Activated CD8-positive, alpha-beta T cell treated with anti-CD3 and anti-CD28 coated beads for 36 hours (primary cell): ENCODE measurements at regions not wholly inside any gene's neighbourhood (a gene's known extent, or its start where the extent isn't known, plus 50 kb on each side); places are given as distances from the start of the nearest gene placed in this dataset.

Experiments
- ATAC-seq: fragments of 200-7000 bp; cut with Tn5 transposase; one replicate; pipeline ENCODE4 v1.10.0; 2021; ENCODE audit warnings: mild to moderate bottlenecking, moderate library complexity
- CTCF ChIA-PET: fragments of 350-600 bp; sonication (Branson Sonifier 250); formaldehyde crosslinking; loops from one replicate; lab custom pipeline; 2021; ENCODE audit warnings: antibody characterized with exemption; lab: Charles Lee
- POLR2A ChIA-PET: fragments of 350-600 bp; sonication (Branson Sonifier 250); formaldehyde crosslinking; loops from one replicate; lab custom pipeline; 2021; ENCODE audit warnings: antibody characterized with exemption; lab: Charles Lee
- DNase-seq: peaks from one replicate; pipeline ENCODE4 v3.0.0-alpha.2; 2020
- H3K27ac Mint-ChIP-seq: one replicate; pipeline ENCODE4 v1.8.0; 2021; ENCODE audit warnings: mild to moderate bottlenecking, mixed read lengths
- H3K27me3 Mint-ChIP-seq: one replicate; pipeline ENCODE4 v1.8.0; 2021; ENCODE audit warnings: mixed read lengths
- H3K36me3 Mint-ChIP-seq: one replicate; pipeline ENCODE4 v1.8.0; 2021; ENCODE audit warnings: low read depth, mixed read lengths
- H3K4me1 Mint-ChIP-seq: one replicate; pipeline ENCODE4 v1.8.0; 2021; ENCODE audit warnings: low read depth, mixed read lengths
- H3K4me3 Mint-ChIP-seq: one replicate; pipeline ENCODE4 v1.8.0; 2021; ENCODE audit warnings: mild to moderate bottlenecking, moderate library complexity, mixed read lengths
- H3K9me3 Mint-ChIP-seq: one replicate; pipeline ENCODE4 v1.8.0; 2021; ENCODE audit warnings: mixed read lengths
- intact Hi-C: fragments of 100-400 bp; cut with micrococcal nuclease; formaldehyde crosslinking; loops from one replicate; pipeline ENCODE4 v1.10.0; 2022
- TF ChIP-seq, protein P1 (sequence below): fragments of 200-600 bp; IDR thresholded peaks from one replicate; pipeline ENCODE4 v1.8.0; 2022; ENCODE audit warnings: antibody characterized with exemption, mild to moderate bottlenecking

DNA sequence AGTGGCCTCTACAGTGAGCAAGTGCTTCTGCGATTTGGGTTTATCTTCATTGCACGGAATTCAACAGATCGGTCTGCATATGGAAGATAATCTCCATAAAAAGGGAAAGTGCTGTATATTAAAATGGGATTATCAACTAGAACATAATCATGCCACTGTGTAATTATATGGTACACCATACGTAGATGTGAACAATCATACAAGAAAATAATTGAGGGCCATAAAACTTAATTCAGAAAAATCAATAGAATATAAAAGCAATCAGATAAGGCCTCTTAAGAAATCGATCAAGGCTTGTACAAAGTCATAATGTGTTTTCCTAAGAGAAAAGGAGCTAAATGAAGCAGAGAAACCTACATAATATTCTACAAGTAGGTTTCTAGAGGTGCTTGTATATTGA lies 157.5 kb upstream of the MGMT start:
- ATAC-seq (no peak), DNase-seq (no peak)
- Mint-ChIP-seq H3K27ac (no peak overlapping the region), H3K4me1 (no peaks in the 10 kb centered on the region), H3K36me3 (no peaks in the 10 kb centered on the region), H3K4me3 (no peak overlapping the region), H3K27me3 (no peaks in the 10 kb centered on the region), H3K9me3 (peaks cover under 1% of the 10 kb centered on the region)
- intact Hi-C loops: no loop called here
- ChIA-PET POLR2A (no interaction called here), CTCF (no interaction called here)
- TF ChIP-seq, protein P1, sequence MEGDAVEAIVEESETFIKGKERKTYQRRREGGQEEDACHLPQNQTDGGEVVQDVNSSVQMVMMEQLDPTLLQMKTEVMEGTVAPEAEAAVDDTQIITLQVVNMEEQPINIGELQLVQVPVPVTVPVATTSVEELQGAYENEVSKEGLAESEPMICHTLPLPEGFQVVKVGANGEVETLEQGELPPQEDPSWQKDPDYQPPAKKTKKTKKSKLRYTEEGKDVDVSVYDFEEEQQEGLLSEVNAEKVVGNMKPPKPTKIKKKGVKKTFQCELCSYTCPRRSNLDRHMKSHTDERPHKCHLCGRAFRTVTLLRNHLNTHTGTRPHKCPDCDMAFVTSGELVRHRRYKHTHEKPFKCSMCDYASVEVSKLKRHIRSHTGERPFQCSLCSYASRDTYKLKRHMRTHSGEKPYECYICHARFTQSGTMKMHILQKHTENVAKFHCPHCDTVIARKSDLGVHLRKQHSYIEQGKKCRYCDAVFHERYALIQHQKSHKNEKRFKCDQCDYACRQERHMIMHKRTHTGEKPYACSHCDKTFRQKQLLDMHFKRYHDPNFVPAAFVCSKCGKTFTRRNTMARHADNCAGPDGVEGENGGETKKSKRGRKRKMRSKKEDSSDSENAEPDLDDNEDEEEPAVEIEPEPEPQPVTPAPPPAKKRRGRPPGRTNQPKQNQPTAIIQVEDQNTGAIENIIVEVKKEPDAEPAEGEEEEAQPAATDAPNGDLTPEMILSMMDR: no peak

DNA sequence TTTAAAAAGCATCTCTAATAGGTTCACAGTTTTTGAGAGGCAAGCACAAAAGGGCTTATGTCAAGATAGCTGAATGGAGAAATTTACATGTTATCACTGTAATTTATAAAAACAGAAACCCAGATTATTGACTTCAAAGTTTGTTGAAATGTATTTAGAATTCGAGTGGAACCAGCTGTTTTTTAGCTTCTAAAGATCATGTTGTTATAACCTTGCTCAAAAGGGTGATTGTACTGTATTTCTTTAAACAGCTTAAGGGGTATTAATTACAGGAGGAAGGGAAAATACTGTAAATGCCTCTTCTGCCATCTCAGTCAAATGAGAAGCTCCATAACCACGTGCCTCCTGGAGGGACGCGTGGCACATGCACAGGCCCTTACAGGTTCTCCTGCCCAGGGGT lies 156.2 kb upstream of the MGMT start:
- Mint-ChIP-seq H3K9me3 (peaks cover 5% of the 10 kb centered on the region), H3K4me3 (no peak overlapping the region), H3K27me3 (no peaks in the 10 kb centered on the region), H3K36me3 (no peaks in the 10 kb centered on the region), H3K4me1 (no peaks in the 10 kb centered on the region), H3K27ac (no peak overlapping the region)
- no peak for ATAC-seq
- TF ChIP-seq, protein P1: no peak
- CTCF ChIA-PET: no interaction called here
- intact Hi-C loops: no loop called here
- DNase-seq: no peak
- POLR2A ChIA-PET: no interaction called here

GRCh38 chr10:129319934-129320333 lies 147.1 kb upstream of the MGMT start:
- H3K27ac Mint-ChIP-seq: no peak overlapping the region
- H3K36me3 Mint-ChIP-seq: no peaks in the 10 kb centered on the region
- H3K9me3 Mint-ChIP-seq: peaks cover 3% of the 10 kb centered on the region
- intact Hi-C loops: no loop called here
- ChIA-PET POLR2A (no interaction called here), CTCF (no interaction called here)
- H3K4me3 Mint-ChIP-seq: no peak overlapping the region
- no peak for ATAC-seq
- DNase-seq: no peak
- H3K4me1 Mint-ChIP-seq: no peaks in the 10 kb centered on the region
- H3K27me3 Mint-ChIP-seq: no peaks in the 10 kb centered on the region
- TF ChIP-seq, protein P1: no peak

- CTCF ChIA-PET: no interaction called here
- TF ChIP-seq, protein P1: no peak
- Mint-ChIP-seq H3K9me3 (peaks cover 3% of the 10 kb centered on the region), H3K36me3 (no peaks in the 10 kb centered on the region), H3K4me3 (no peak overlapping the region), H3K27me3 (no peaks in the 10 kb centered on the region), H3K4me1 (no peaks in the 10 kb centered on the region), H3K27ac (no peak overlapping the region)
- DNase-seq (no peak), ATAC-seq (no peak)
- intact Hi-C loops: no loop called here
- POLR2A ChIA-PET: no interaction called here
These were observed 146.7 kb upstream of the MGMT start for GRCh38 chr10:129320340-129320739.

- H3K27me3 Mint-ChIP-seq: peaks cover 2% of the 10 kb centered on the region
- TF ChIP-seq, protein P1: no peak
- ChIA-PET CTCF (no interaction called here), POLR2A (no interaction called here)
- no peak overlapping the region for H3K4me3 Mint-ChIP-seq
- no peaks in the 10 kb centered on the region for H3K4me1 Mint-ChIP-seq
- no peak for DNase-seq
- intact Hi-C loops: no loop called here
- no peak for ATAC-seq
- H3K36me3 Mint-ChIP-seq: no peaks in the 10 kb centered on the region
- peaks cover 2% of the 10 kb centered on the region for H3K9me3 Mint-ChIP-seq
- no peak overlapping the region for H3K27ac Mint-ChIP-seq
These were observed 145.3 kb upstream of the MGMT start for GRCh38 chr10:129321727-129322126.
